HCT116 (cell line): ENCODE measurements at regions not wholly inside any gene's neighbourhood (a gene's known extent, or its start where the extent isn't known, plus 50 kb on each side); places are given as distances from the start of the nearest gene placed in this dataset.
"Not testable (repeated sequence)": the region's sequence is repeated elsewhere in the genome, so short reads cannot be mapped to it uniquely, and the experiment has no call there.

Experiments
- ATAC-seq: fragments of 200-7000 bp; cut with Tn5 transposase; 2 replicates; pipeline ENCODE4 v1.9.1; 2020; ENCODE audit warnings: mild to moderate bottlenecking, moderate library complexity
- BruUV-seq: library from RNA; stranded (reverse); fragments of 400-500 nt; replicated peaks from 2 replicates; lab custom pipeline; 2021; lab: Mats Ljungman, UMichigan
- CTCF ChIA-PET: fragments of 300-600 bp; sonication (Branson Sonifier 250); formaldehyde crosslinking; loops from one replicate; lab custom pipeline; 2021; ENCODE audit warnings: antibody characterized with exemption; lab: Charles Lee
- POLR2A ChIA-PET: fragments of 300-600, 350-600 bp; sonication (Branson Sonifier 250); formaldehyde crosslinking; loops from one replicate; lab custom pipeline; 2021; ENCODE audit warnings: antibody characterized with exemption; lab: Charles Lee
- RAD21 ChIA-PET, 2 experiments: fragments of 300-600 bp; sonication (Branson Sonifier 250); formaldehyde crosslinking; loops; one replicate each; lab custom pipeline; 2023; ENCODE audit warnings: low total read pairs in 2 of 2; ENCODE audit not compliant: uncharacterized antibody in 2 of 2, unreplicated experiment in 2 of 2, low non-redundant PET in 1 of 2; lab: Charles Lee
- DNase-seq: peaks from one replicate; pipeline ENCODE4 v3.0.0-alpha.2; 2010; ENCODE audit warnings: low read depth, low spot score
- H2AFZ ChIP-seq: fragments of 200-600 bp; shearing (Covaris generic), sonication (generic); 2 replicates; pipeline ENCODE4 v1.6.1; 2017; ENCODE audit warnings: low read depth, mixed run types, mixed read lengths, antibody characterized with exemption, low read length; ENCODE audit not compliant: poor library complexity, severe bottlenecking
- H3K27ac ChIP-seq: 2 replicates; pipeline ENCODE4 v1.5.1; 2012; ENCODE audit warnings: low read depth, low read length
- H3K27me3 ChIP-seq: fragments of 200-600 bp; sonication (generic); 2 replicates; pipeline ENCODE4 v1.6.1; 2016; ENCODE audit warnings: mixed run types, low read length, mixed read lengths; ENCODE audit not compliant: insufficient read depth
- H3K36me3 ChIP-seq, 2 experiments: fragments of 200-500 bp in 1 of 2; fragments of 200-600 bp in 1 of 2; sonication (Bioruptor generic) in 1 of 2; sonication (generic) in 1 of 2; 2 replicates each; pipeline versions ENCODE4 v1.5.1 to v1.6.1; 2014 to 2016; ENCODE audit warnings: low read length in 2 of 2, inconsistent platforms in 1 of 2, mixed read lengths in 1 of 2, mixed run types in 1 of 2; ENCODE audit not compliant: insufficient read depth in 2 of 2, control insufficient read depth in 1 of 2
- H3K4me1 ChIP-seq, 2 experiments: fragments of 200-600 bp in 1 of 2; sonication (generic) in 1 of 2; 2 replicates each; pipeline versions ENCODE4 v1.5.1 to v1.6.1; 2012 to 2017; ENCODE audit warnings: low read length in 2 of 2, inconsistent platforms in 1 of 2, mild to moderate bottlenecking in 1 of 2, mixed read lengths in 1 of 2, mixed run types in 1 of 2, moderate library complexity in 1 of 2; ENCODE audit not compliant: insufficient read depth in 2 of 2, control insufficient read depth in 1 of 2
- H3K4me2 ChIP-seq: fragments of 200-600 bp; sonication (generic); 2 replicates; pipeline ENCODE4 v1.6.1; 2017; ENCODE audit warnings: mixed run types, low read length, mixed read lengths
- H3K4me3 ChIP-seq, 2 experiments: fragments of 200-600 bp in 1 of 2; sonication (generic) in 1 of 2; replicated peaks in 1 of 2; 2 replicates each; pipeline ENCODE4 v1.5.1; 2011 to 2016; ENCODE audit warnings: low read length in 2 of 2, control low read depth in 1 of 2, low read depth in 1 of 2, mild to moderate bottlenecking in 1 of 2, mixed read lengths in 1 of 2, mixed run types in 1 of 2
- H3K79me2 ChIP-seq: fragments of 200-600 bp; sonication (generic); 2 replicates; pipeline ENCODE4 v1.6.1; 2017; ENCODE audit warnings: mild to moderate bottlenecking, mixed run types, low read length, moderate library complexity, mixed read lengths; ENCODE audit not compliant: insufficient read depth
- H3K9ac ChIP-seq: fragments of 200-600 bp; sonication (generic); 2 replicates; pipeline ENCODE4 v1.6.1; 2016; ENCODE audit warnings: low read length, mixed read lengths
- H3K9me2 ChIP-seq: fragments of 200-600 bp; sonication (generic), shearing (Covaris generic); 2 replicates; pipeline ENCODE4 v1.6.1; 2017; ENCODE audit warnings: mixed run types, mild to moderate bottlenecking, moderate library complexity; ENCODE audit not compliant: insufficient read depth
- H3K9me3 ChIP-seq, 2 experiments: fragments of 200-500 bp in 1 of 2; fragments of 200-600 bp in 1 of 2; sonication (Bioruptor generic) in 1 of 2; sonication (generic) in 1 of 2; 2 replicates each; pipeline ENCODE4 v1.6.1; 2014 to 2017; ENCODE audit warnings: low read length in 2 of 2, mixed read lengths in 2 of 2, inconsistent platforms in 1 of 2, low read depth in 1 of 2, mild to moderate bottlenecking in 1 of 2, mixed run types in 1 of 2, moderate library complexity in 1 of 2; ENCODE audit not compliant: control insufficient read depth in 1 of 2, insufficient read depth in 1 of 2
- H4K20me1 ChIP-seq: fragments of 200-600 bp; sonication (generic), shearing (Covaris generic); 2 replicates; pipeline ENCODE4 v1.6.1; 2017; ENCODE audit warnings: mixed run types, mild to moderate bottlenecking, moderate library complexity; ENCODE audit not compliant: insufficient read depth
- ELF1 ChIP-seq: IDR thresholded peaks from 2 replicates; pipeline ENCODE4 v1.6.1; 2012; ENCODE audit warnings: low read depth, borderline replicate concordance
- EZH2 ChIP-seq: fragments of 200-600 bp; sonication (generic); IDR thresholded peaks from 2 replicates; pipeline ENCODE4 v1.6.1; 2017; ENCODE audit warnings: antibody characterized with exemption, mixed run types
- JUND ChIP-seq: IDR thresholded peaks from 2 replicates; pipeline ENCODE4 v1.6.1; 2012
- POLR2AphosphoS5 ChIP-seq: IDR thresholded peaks from 2 replicates; pipeline ENCODE4 v1.6.1; 2011; ENCODE audit warnings: mild to moderate bottlenecking, low read depth, low read length, moderate library complexity
- SIN3A ChIP-seq: IDR thresholded peaks from 2 replicates; pipeline ENCODE4 v1.6.1; 2012; ENCODE audit warnings: low read depth
- SRF ChIP-seq: IDR thresholded peaks from 2 replicates; pipeline ENCODE4 v1.6.1; 2012; ENCODE audit warnings: low read depth
- ZNF274 ChIP-seq: fragments of 200-500 bp; sonication (Bioruptor generic); IDR thresholded peaks from 2 replicates; pipeline ENCODE4 v1.6.1; 2014; ENCODE audit warnings: mild to moderate bottlenecking, low read depth, low read length, inconsistent platforms
- intact Hi-C: fragments of 100-400 bp; cut with micrococcal nuclease; formaldehyde crosslinking; loops from 2 replicates; pipeline ENCODE4 v1.10.0; 2022
- TF ChIP-seq, protein P1 (sequence below): IDR thresholded peaks from 2 replicates; pipeline ENCODE4 v1.6.1; 2012; ENCODE audit warnings: low read depth
- TF ChIP-seq, protein P2 (sequence below): IDR thresholded peaks from 2 replicates; pipeline ENCODE4 v1.6.1; 2012

DNA sequence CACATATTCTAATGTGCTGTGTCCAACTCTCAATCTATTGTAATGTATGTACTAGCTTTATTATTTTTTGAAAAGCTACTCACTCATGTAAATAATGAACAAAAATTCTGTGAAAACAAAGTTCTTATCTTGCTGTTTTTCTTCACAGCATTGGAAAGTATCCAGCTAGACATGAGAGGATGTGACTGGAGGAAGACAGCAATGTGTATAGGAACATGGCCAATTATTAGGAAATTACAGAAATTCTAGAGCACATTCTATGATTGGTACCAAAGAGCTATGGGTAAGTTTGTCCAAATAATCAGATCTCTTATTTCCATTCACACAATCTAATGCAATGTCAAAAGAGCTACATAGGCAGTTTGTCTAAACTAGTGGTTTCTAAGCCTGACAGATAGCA, 1100.2 kb downstream of the FSCB start:
- CTCF ChIA-PET = no interaction called here
- no peak overlapping the region for H3K4me2 ChIP-seq
- no peaks in the 10 kb centered on the region for H3K79me2 ChIP-seq
- intact Hi-C loops = no loop called here
- no peak overlapping the region for H3K9ac ChIP-seq
- H3K27ac ChIP-seq = no peak overlapping the region
- H3K36me3 ChIP-seq = no peaks in the 10 kb centered on the region
- TF ChIP-seq JUND = no peak
- TF ChIP-seq, protein P1, sequence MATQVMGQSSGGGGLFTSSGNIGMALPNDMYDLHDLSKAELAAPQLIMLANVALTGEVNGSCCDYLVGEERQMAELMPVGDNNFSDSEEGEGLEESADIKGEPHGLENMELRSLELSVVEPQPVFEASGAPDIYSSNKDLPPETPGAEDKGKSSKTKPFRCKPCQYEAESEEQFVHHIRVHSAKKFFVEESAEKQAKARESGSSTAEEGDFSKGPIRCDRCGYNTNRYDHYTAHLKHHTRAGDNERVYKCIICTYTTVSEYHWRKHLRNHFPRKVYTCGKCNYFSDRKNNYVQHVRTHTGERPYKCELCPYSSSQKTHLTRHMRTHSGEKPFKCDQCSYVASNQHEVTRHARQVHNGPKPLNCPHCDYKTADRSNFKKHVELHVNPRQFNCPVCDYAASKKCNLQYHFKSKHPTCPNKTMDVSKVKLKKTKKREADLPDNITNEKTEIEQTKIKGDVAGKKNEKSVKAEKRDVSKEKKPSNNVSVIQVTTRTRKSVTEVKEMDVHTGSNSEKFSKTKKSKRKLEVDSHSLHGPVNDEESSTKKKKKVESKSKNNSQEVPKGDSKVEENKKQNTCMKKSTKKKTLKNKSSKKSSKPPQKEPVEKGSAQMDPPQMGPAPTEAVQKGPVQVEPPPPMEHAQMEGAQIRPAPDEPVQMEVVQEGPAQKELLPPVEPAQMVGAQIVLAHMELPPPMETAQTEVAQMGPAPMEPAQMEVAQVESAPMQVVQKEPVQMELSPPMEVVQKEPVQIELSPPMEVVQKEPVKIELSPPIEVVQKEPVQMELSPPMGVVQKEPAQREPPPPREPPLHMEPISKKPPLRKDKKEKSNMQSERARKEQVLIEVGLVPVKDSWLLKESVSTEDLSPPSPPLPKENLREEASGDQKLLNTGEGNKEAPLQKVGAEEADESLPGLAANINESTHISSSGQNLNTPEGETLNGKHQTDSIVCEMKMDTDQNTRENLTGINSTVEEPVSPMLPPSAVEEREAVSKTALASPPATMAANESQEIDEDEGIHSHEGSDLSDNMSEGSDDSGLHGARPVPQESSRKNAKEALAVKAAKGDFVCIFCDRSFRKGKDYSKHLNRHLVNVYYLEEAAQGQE = no peak
- TF ChIP-seq SIN3A = no peak
- no peak overlapping the region for H2AFZ ChIP-seq
- BruUV-seq = no TSS peak
- H3K4me3 ChIP-seq = no peak overlapping the region
- RAD21 ChIA-PET = no interaction called here
- POLR2A ChIA-PET = no interaction called here
- no peaks in the 10 kb centered on the region for H3K9me2 ChIP-seq
- ATAC-seq (no peak), DNase-seq (no peak)
- no peaks in the 10 kb centered on the region for H4K20me1 ChIP-seq
- H3K4me1 ChIP-seq = no peaks in the 10 kb centered on the region
- no peaks in the 10 kb centered on the region for H3K27me3 ChIP-seq
- no peaks in the 10 kb centered on the region for H3K9me3 ChIP-seq

DNA sequence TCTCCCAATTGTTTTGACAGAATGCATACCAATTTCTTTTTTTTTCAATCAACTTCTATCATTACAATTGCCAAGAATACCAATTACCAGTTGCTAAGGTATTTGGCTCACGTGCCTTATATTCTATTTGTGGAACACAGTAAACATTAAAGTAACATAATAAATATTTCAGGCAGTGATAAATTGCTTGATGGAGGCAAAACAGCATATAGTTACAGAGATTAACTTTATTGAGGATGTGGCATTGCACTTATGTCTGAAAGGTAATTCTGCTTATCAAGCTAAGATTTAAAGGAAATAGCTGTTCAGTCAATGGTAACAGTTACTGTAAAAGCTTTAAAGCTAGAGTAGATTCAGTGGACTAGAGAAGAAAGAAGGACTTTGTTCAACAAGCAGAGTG, 1107.8 kb downstream of the FSCB start:
- CTCF ChIA-PET = interaction anchor here (0.7 kb wide), 1 partner anchor 52 kb away, joined by 3 read pairs; no protein-coding TSS in a partner anchor

DNA sequence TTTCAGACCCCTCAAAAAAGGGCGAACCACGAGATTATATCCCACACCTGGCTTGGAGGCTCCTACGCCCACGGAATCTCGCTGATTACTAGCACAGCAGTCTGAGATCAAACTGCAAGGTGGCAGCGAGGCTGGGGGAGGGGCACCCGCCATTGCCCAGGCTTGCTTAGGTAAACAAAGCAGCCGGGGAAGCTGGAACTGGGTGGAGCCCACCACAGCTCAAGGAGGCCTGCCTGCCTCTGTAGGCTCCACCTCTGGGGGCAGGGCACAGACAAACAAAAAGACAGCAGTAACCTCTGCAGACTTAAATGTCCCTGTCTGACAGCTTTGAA, 1136.6 kb downstream of the FSCB start:
- H3K9me2 ChIP-seq, intact Hi-C loops, RAD21 ChIA-PET, H3K27ac ChIP-seq, H3K36me3 ChIP-seq, BruUV-seq, DNase-seq, H3K27me3 ChIP-seq, ATAC-seq, POLR2A ChIA-PET, H3K4me3 ChIP-seq, H2AFZ ChIP-seq, CTCF ChIA-PET, H3K4me2 ChIP-seq, H4K20me1 ChIP-seq, H3K9ac ChIP-seq, H3K4me1 ChIP-seq, H3K9me3 ChIP-seq, H3K79me2 ChIP-seq: not testable (repeated sequence)

More for the DNA sequence above, 1107.8 kb downstream of the FSCB start:
- no TSS peak for BruUV-seq
- Histone ChIP-seq H3K36me3 (no peaks in the 10 kb centered on the region), H3K4me1 (no peaks in the 10 kb centered on the region), H3K9me3 (no peaks in the 10 kb centered on the region; a peak in 1 of 4 replicates), H4K20me1 (no peaks in the 10 kb centered on the region), H3K9ac (no peak overlapping the region), H3K9me2 (no peaks in the 10 kb centered on the region), H3K27me3 (no peaks in the 10 kb centered on the region), H3K4me2 (no peak overlapping the region), H3K27ac (no peak overlapping the region), H2AFZ (no peak overlapping the region), H3K4me3 (no peak overlapping the region), H3K79me2 (no peaks in the 10 kb centered on the region)
- intact Hi-C loops = no loop called here
- POLR2A ChIA-PET = no interaction called here
- ATAC-seq = no peak
- DNase-seq = no peak
- RAD21 ChIA-PET = no interaction called here
- no peak for TF ChIP-seq EZH2
- TF ChIP-seq ELF1 = no peak
- TF ChIP-seq, protein P2, sequence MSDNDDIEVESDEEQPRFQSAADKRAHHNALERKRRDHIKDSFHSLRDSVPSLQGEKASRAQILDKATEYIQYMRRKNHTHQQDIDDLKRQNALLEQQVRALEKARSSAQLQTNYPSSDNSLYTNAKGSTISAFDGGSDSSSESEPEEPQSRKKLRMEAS = no peak
- TF ChIP-seq SRF = no peak
- no peak for TF ChIP-seq ZNF274
- TF ChIP-seq POLR2AphosphoS5 = no peak
